ENCODE measurements at regions not wholly inside any gene's neighbourhood (a gene's known extent, or its start where the extent isn't known, plus 50 kb on each side); places are given as distances from the start of the nearest gene placed in this dataset.

GRCh38 chr12:127760357-127760756, 506.6 kb upstream of the TMEM132C start:
- POLR2A ChIA-PET (ENCODE audit: partially characterized antibody): no interaction called here
- TF ChIP-seq EP300 (IDR thresholded peaks at IDR 0.05; ENCODE audit: borderline replicate concordance in 1 of 2, low read depth in 2 of 2, low read length in 2 of 2) (no peak), MAX (IDR thresholded peaks at IDR 0.05) (no peak), SIRT6 (IDR thresholded peaks at IDR 0.05; ENCODE audit: low read length) (no peak), NANOG (IDR thresholded peaks at IDR 0.05; ENCODE audit: insufficient read depth, low read depth, low read length, poor library complexity, severe bottlenecking) (no peak), TAF7 (optimal IDR thresholded peaks at IDR 0.05; ENCODE audit: borderline replicate concordance, low read depth, low read length) (no peak), EGR1 (IDR thresholded peaks at IDR 0.05; ENCODE audit: borderline replicate concordance, low read depth, low read length) (no peak), ZNF274 (IDR thresholded peaks at IDR 0.05; ENCODE audit: borderline replicate concordance, extremely low read depth, low read length) (no peak), HDAC2 (IDR thresholded peaks at IDR 0.05; ENCODE audit: borderline replicate concordance in 1 of 2, low read depth in 2 of 2, low read length in 2 of 2) (no peak), CHD2 (IDR thresholded peaks at IDR 0.05; ENCODE audit: low read length) (no peak), BCL11A (IDR thresholded peaks at IDR 0.05; ENCODE audit: low read depth in 2 of 2, low read length in 2 of 2) (no peak), SUZ12 (IDR thresholded peaks at IDR 0.05; ENCODE audit: low read length) (no peak), PHF8 (conservative IDR thresholded peaks at IDR 0.05; ENCODE audit: low read depth, low read length) (no peak)
- TF ChIP-seq, protein P1, sequence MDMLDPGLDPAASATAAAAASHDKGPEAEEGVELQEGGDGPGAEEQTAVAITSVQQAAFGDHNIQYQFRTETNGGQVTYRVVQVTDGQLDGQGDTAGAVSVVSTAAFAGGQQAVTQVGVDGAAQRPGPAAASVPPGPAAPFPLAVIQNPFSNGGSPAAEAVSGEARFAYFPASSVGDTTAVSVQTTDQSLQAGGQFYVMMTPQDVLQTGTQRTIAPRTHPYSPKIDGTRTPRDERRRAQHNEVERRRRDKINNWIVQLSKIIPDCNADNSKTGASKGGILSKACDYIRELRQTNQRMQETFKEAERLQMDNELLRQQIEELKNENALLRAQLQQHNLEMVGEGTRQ (IDR thresholded peaks at IDR 0.05; ENCODE audit: low read length): no peak

More at GRCh38 chr12:127760357-127760756, 506.6 kb upstream of the TMEM132C start:
- Histone ChIP-seq H2BK20ac (ENCODE audit: low read length) (no peak overlapping the region), H4K5ac (ENCODE audit: insufficient read length, low read depth, low read length) (no peak overlapping the region), H2BK12ac (ENCODE audit: low read depth, low read length) (no peak overlapping the region), H3K4me1 (replicated peaks in 1 of 4; ENCODE audit: control insufficient read depth in 3 of 4, insufficient read depth in 4 of 4, low read length in 3 of 4) (peaks cover 0 to 11% (median 2%) of the 10 kb centered on the region in 4 experiments; a peak in 3 of 7 replicates), H4K8ac (ENCODE audit: extremely low read depth, insufficient read depth, low read length) (no peak overlapping the region), H3K9ac (replicated peaks in 1 of 4; ENCODE audit: extremely low read depth in 1 of 4, low read depth in 3 of 4, low read length in 3 of 4) (no peak overlapping the region), H3K27ac (ENCODE audit: low read depth, low read length) (no peak overlapping the region), H2BK5ac (ENCODE audit: low read depth, low read length) (no peak overlapping the region), H3K14ac (ENCODE audit: insufficient read length) (no peak overlapping the region), H3K79me2 (ENCODE audit: control insufficient read depth in 1 of 2, insufficient read depth in 2 of 2, low read length in 2 of 2) (no peaks in the 10 kb centered on the region), H3K36me3 (ENCODE audit: control insufficient read depth in 2 of 4, insufficient read depth in 4 of 4, low read length in 3 of 4) (no peaks in the 10 kb centered on the region), H3K23me2 (ENCODE audit: low read depth, low read length) (no peaks in the 10 kb centered on the region), H2AK5ac (ENCODE audit: low read depth, low read length) (no peak overlapping the region), H2AFZ (ENCODE audit: low read length) (no peak overlapping the region), H3K27me3 (replicated peaks in 1 of 4; ENCODE audit: control insufficient read depth in 3 of 4, extremely low read depth in 1 of 4, insufficient read depth in 3 of 4, low read length in 3 of 4) (no peaks in the 10 kb centered on the region), H3K23ac (ENCODE audit: insufficient read length) (no peak overlapping the region), H3K18ac (ENCODE audit: extremely low read depth, low read length) (no peak overlapping the region), H2BK15ac (ENCODE audit: low read length) (no peak overlapping the region), H4K20me1 (replicated peaks in 1 of 2; ENCODE audit: control insufficient read depth in 1 of 2, insufficient read depth in 2 of 2, low read length in 2 of 2) (no peaks in the 10 kb centered on the region), H4K91ac (replicated peaks; ENCODE audit: insufficient read length, low read length) (no peak overlapping the region), H3K4me2 (ENCODE audit: insufficient read depth in 1 of 2, low read depth in 2 of 2, low read length in 2 of 2) (no peak overlapping the region), H3K79me1 (ENCODE audit: low read depth, low read length) (no peaks in the 10 kb centered on the region), H3K4ac (replicated peaks; ENCODE audit: insufficient read length, low read depth, low read length) (no peak overlapping the region), H2BK120ac (replicated peaks; ENCODE audit: low read depth, low read length) (no peak overlapping the region), H3K4me3 (ENCODE audit: extremely low read depth in 1 of 4, insufficient read depth in 2 of 4, low read depth in 3 of 4, low read length in 4 of 4) (no peak overlapping the region), H3K9me3 (ENCODE audit: insufficient read depth in 2 of 2, low read depth in 1 of 2, low read length in 1 of 2) (peaks cover 2 to 7% of the 10 kb centered on the region in 2 experiments; a peak in 3 of 4 replicates), H3K56ac (replicated peaks; ENCODE audit: insufficient read length, low read depth, low read length) (no peak overlapping the region)
- FAIRE-seq: no peak
- WGBS, 2 experiments (ENCODE audit: extremely low coverage in 1 of 2, insufficient coverage in 1 of 2, insufficient read length in 1 of 2, insufficient replicate concordance in 2 of 2, low coverage in 1 of 2, low lambda C conversion rate in 2 of 2, missing lambda C conversion rate in 1 of 2): 98% methylated on average over 14 of the region's 14 CpGs; no CpG with 5 or more reads in 1 of the 2 experiments
- no peak for DNase-seq (ENCODE audit: low read depth in 1 of 2, low spot score in 2 of 2)
- CTCF ChIA-PET (ENCODE audit: partially characterized antibody): interaction anchor here (0.9 kb wide), 1 partner anchor 14 kb away, joined by 3 read pairs; no protein-coding TSS in a partner anchor
